Esophagus squamous epithelium (tissue), 4 donors: ENCODE measurements at regions not wholly inside any gene's neighbourhood (a gene's known extent, or its start where the extent isn't known, plus 50 kb on each side); places are given as distances from the start of the nearest gene placed in this dataset.

ENCODE experiments used
- POLR2A ChIP-seq, 4 donors: fragments of 450-650 bp; IDR thresholded peaks; one replicate each; pipeline ENCODE4 v1.6.1; 2017; ENCODE audit warnings: antibody characterized with exemption in 4 of 4, mild to moderate bottlenecking in 4 of 4, moderate library complexity in 3 of 4
- TF ChIP-seq, protein P1 (sequence below), 6 experiments: fragments of 450-650 bp in 4 of 6; fragments of 200-600 bp in 2 of 6; sonication (generic) in 2 of 6; IDR thresholded peaks; one replicate each; pipeline ENCODE4 v1.5.1; 2016 to 2019; ENCODE audit warnings: antibody characterized with exemption in 6 of 6, mild to moderate bottlenecking in 4 of 6, moderate library complexity in 4 of 6

DNA sequence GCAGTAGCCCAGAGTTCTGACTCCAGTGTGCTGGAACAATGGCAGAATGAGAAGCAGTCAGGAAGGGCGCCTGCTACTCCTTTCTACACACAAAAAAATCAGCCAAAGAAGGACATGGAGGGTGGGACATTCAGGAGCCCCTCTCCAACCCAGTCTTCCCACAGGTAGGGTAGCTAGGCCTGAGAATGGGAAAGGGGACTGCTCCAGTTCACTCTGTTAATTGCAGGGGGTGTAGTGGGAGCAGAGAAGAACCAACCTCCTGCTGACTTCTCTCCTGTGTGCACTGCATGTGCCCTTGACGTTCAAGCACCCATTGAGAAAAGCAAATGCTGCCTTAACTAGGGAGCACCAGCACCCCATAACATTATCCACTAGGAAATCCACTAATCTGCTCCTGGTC is 119.1 kb upstream of the IRX6 start:
- TF ChIP-seq, protein P1, sequence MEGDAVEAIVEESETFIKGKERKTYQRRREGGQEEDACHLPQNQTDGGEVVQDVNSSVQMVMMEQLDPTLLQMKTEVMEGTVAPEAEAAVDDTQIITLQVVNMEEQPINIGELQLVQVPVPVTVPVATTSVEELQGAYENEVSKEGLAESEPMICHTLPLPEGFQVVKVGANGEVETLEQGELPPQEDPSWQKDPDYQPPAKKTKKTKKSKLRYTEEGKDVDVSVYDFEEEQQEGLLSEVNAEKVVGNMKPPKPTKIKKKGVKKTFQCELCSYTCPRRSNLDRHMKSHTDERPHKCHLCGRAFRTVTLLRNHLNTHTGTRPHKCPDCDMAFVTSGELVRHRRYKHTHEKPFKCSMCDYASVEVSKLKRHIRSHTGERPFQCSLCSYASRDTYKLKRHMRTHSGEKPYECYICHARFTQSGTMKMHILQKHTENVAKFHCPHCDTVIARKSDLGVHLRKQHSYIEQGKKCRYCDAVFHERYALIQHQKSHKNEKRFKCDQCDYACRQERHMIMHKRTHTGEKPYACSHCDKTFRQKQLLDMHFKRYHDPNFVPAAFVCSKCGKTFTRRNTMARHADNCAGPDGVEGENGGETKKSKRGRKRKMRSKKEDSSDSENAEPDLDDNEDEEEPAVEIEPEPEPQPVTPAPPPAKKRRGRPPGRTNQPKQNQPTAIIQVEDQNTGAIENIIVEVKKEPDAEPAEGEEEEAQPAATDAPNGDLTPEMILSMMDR (IDR thresholded peaks at IDR 0.05) = no peak
- no peak for TF ChIP-seq POLR2A (IDR thresholded peaks at IDR 0.05)
